Vagina (tissue), 2 donors: ENCODE measurements at regions not wholly inside any gene's neighbourhood (a gene's known extent, or its start where the extent isn't known, plus 50 kb on each side); places are given as distances from the start of the nearest gene placed in this dataset.

Experiments used
- DNase-seq, 2 donors: peaks; one replicate each; pipeline ENCODE4 v3.0.0-alpha.2; 2017; ENCODE audit errors: extremely low spot score in 2 of 2
- H3K27ac ChIP-seq: fragments of 200-600 bp; sonication (generic); one replicate; pipeline ENCODE4 v1.5.1; 2019
- H3K27me3 ChIP-seq: fragments of 200-600 bp; sonication (generic); one replicate; pipeline ENCODE4 v1.5.1; 2019
- H3K36me3 ChIP-seq, 2 donors: fragments of 200-600 bp; sonication (generic); one replicate each; pipeline ENCODE4 v1.5.1; 2017 to 2019
- H3K4me1 ChIP-seq: fragments of 200-600 bp; sonication (generic); one replicate; pipeline ENCODE4 v1.5.1; 2019
- H3K4me3 ChIP-seq, 2 donors: fragments of 200-600 bp; sonication (generic); 1 replicate in 1 of 2; 2 replicates in 1 of 2; pipeline ENCODE4 v1.5.1; 2016 to 2019
- H3K9me3 ChIP-seq: fragments of 200-600 bp; sonication (generic); one replicate; pipeline ENCODE4 v1.5.1; 2019
- CTCF ChIP-seq, 3 experiments: fragments of 450-650 bp in 2 of 3; fragments of 200-600 bp in 1 of 3; sonication (generic) in 1 of 3; IDR thresholded peaks; one replicate each; pipeline ENCODE4 v1.5.1; 2017 to 2019; ENCODE audit warnings: antibody characterized with exemption in 3 of 3, mild to moderate bottlenecking in 2 of 3, moderate library complexity in 2 of 3
- POLR2A ChIP-seq, 2 donors: fragments of 450-650 bp; IDR thresholded peaks; one replicate each; pipeline ENCODE4 v1.6.1; 2017; ENCODE audit warnings: antibody characterized with exemption in 2 of 2, mild to moderate bottlenecking in 2 of 2, moderate library complexity in 2 of 2
- POLR2AphosphoS5 ChIP-seq, 2 donors: sonication (generic); formaldehyde crosslinking; IDR thresholded peaks; one replicate each; pipeline ENCODE4 v1.9.0; 2017; ENCODE audit warnings: antibody characterized with exemption in 2 of 2, mild to moderate bottlenecking in 2 of 2, low read depth in 1 of 2; ENCODE audit not compliant: insufficient read depth in 1 of 2
- intact Hi-C: fragments of 100-400 bp; cut with DNase I; formaldehyde crosslinking; loops from one replicate; pipeline ENCODE4 v1.15.1; 2023

GRCh38 chr9:31104249-31104648, 1280.2 kb upstream of the ACO1 start:
- H3K4me1 ChIP-seq, result no peaks in the 10 kb centered on the region
- intact Hi-C loops, result no loop called here

GRCh38 chr9:31112491-31112890, 1272.0 kb upstream of the ACO1 start:
- TF ChIP-seq POLR2A (IDR thresholded peaks at IDR 0.05), result no peak
- no peak for TF ChIP-seq CTCF (IDR thresholded peaks at IDR 0.05)
- no peak for TF ChIP-seq POLR2AphosphoS5 (IDR thresholded peaks at IDR 0.05; ENCODE audit: insufficient read depth in 1 of 2, low read depth in 1 of 2)

More at GRCh38 chr9:31104249-31104648, 1280.2 kb upstream of the ACO1 start:
- no peaks in the 10 kb centered on the region for H3K27me3 ChIP-seq
- no peak for TF ChIP-seq POLR2AphosphoS5 (IDR thresholded peaks at IDR 0.05; ENCODE audit: insufficient read depth in 1 of 2, low read depth in 1 of 2)
- no peak for TF ChIP-seq CTCF (IDR thresholded peaks at IDR 0.05)
- TF ChIP-seq POLR2A (IDR thresholded peaks at IDR 0.05), result no peak
- no peak for DNase-seq
- no peak overlapping the region for H3K27ac ChIP-seq
- no peak overlapping the region for H3K4me3 ChIP-seq
- no peaks in the 10 kb centered on the region for H3K9me3 ChIP-seq
- H3K36me3 ChIP-seq, result no peaks in the 10 kb centered on the region

GRCh38 chr9:31114346-31114745, 1270.1 kb upstream of the ACO1 start:
- H3K9me3 ChIP-seq, result no peaks in the 10 kb centered on the region
- no peaks in the 10 kb centered on the region for H3K27me3 ChIP-seq
- intact Hi-C loops, result no loop called here
- no peak for DNase-seq
- H3K4me1 ChIP-seq, result no peaks in the 10 kb centered on the region
- H3K36me3 ChIP-seq, result no peaks in the 10 kb centered on the region
- no peak overlapping the region for H3K4me3 ChIP-seq
- TF ChIP-seq POLR2AphosphoS5 (IDR thresholded peaks at IDR 0.05; ENCODE audit: insufficient read depth in 1 of 2, low read depth in 1 of 2) (no peak), POLR2A (IDR thresholded peaks at IDR 0.05) (no peak), CTCF (IDR thresholded peaks at IDR 0.05) (no peak)
- H3K27ac ChIP-seq, result no peak overlapping the region

More at GRCh38 chr9:31112491-31112890, 1272.0 kb upstream of the ACO1 start:
- DNase-seq, result no peak
- H3K27me3 ChIP-seq, result no peaks in the 10 kb centered on the region
- no peaks in the 10 kb centered on the region for H3K9me3 ChIP-seq
- intact Hi-C loops, result no loop called here
- H3K4me1 ChIP-seq, result no peaks in the 10 kb centered on the region
- no peaks in the 10 kb centered on the region for H3K36me3 ChIP-seq
- no peak overlapping the region for H3K27ac ChIP-seq
- no peak overlapping the region for H3K4me3 ChIP-seq

GRCh38 chr9:31119890-31120454, 1264.5 kb upstream of the ACO1 start:
- intact Hi-C loops, result no loop called here
- Histone ChIP-seq H3K9me3 (no peaks in the 10 kb centered on the region), H3K4me3 (no peak overlapping the region), H3K27ac (no peak overlapping the region), H3K27me3 (no peaks in the 10 kb centered on the region), H3K36me3 (no peaks in the 10 kb centered on the region), H3K4me1 (no peaks in the 10 kb centered on the region)
- DNase-seq, result no peak
- TF ChIP-seq POLR2AphosphoS5 (IDR thresholded peaks at IDR 0.05; ENCODE audit: insufficient read depth in 1 of 2, low read depth in 1 of 2) (no peak), POLR2A (IDR thresholded peaks at IDR 0.05) (no peak), CTCF (IDR thresholded peaks at IDR 0.05) (peak in 1 of 3 experiments; percentile 27)

GRCh38 chr9:31124389-31124788, 1260.1 kb upstream of the ACO1 start:
- Histone ChIP-seq H3K4me1 (no peaks in the 10 kb centered on the region), H3K4me3 (no peak overlapping the region), H3K36me3 (no peaks in the 10 kb centered on the region), H3K27me3 (no peaks in the 10 kb centered on the region), H3K9me3 (no peaks in the 10 kb centered on the region), H3K27ac (no peak overlapping the region)
- no peak for DNase-seq
- intact Hi-C loops, result no loop called here
- TF ChIP-seq POLR2A (IDR thresholded peaks at IDR 0.05) (no peak), CTCF (IDR thresholded peaks at IDR 0.05) (no peak), POLR2AphosphoS5 (IDR thresholded peaks at IDR 0.05; ENCODE audit: insufficient read depth in 1 of 2, low read depth in 1 of 2) (no peak)
